Fibroblast of skin of right biceps (primary cell): ENCODE measurements at regions not wholly inside any gene's neighbourhood (a gene's known extent, or its start where the extent isn't known, plus 50 kb on each side); places are given as distances from the start of the nearest gene placed in this dataset.
"Not testable (repeated sequence)": the region's sequence is repeated elsewhere in the genome, so short reads cannot be mapped to it uniquely, and the experiment has no call there.

Experiments used
- DNase-seq: peaks from one replicate; pipeline ENCODE4 v3.0.0-alpha.2; 2013

GRCh38 chr9:30292026-30292425 is 2092.4 kb upstream of the ACO1 start:
- not testable (repeated sequence) for DNase-seq

GRCh38 chr9:30293231-30293630 is 2091.2 kb upstream of the ACO1 start:
- DNase-seq = no peak

- DNase-seq = no peak
These were observed 2085.2 kb upstream of the ACO1 start for GRCh38 chr9:30299126-30299780.

GRCh38 chr9:30301271-30301963 is 2083.0 kb upstream of the ACO1 start:
- no peak for DNase-seq

GRCh38 chr9:30310711-30311110 is 2073.7 kb upstream of the ACO1 start:
- DNase-seq = no peak

GRCh38 chr9:30329431-30329830 is 2055.0 kb upstream of the ACO1 start:
- DNase-seq = no peak

GRCh38 chr9:30348904-30349303 is 2035.5 kb upstream of the ACO1 start:
- no peak for DNase-seq

- DNase-seq = no peak
These were observed 2034.6 kb upstream of the ACO1 start for GRCh38 chr9:30349526-30350513.

- no peak for DNase-seq
These were observed 2028.2 kb upstream of the ACO1 start for GRCh38 chr9:30356221-30356620.

GRCh38 chr9:30362373-30362772 is 2022.1 kb upstream of the ACO1 start:
- no peak for DNase-seq

- DNase-seq = not testable (repeated sequence)
These were observed 2018.3 kb upstream of the ACO1 start for GRCh38 chr9:30366140-30366539.

GRCh38 chr9:30382271-30382670 is 2002.2 kb upstream of the ACO1 start:
- DNase-seq = no peak

GRCh38 chr9:30410273-30410672 is 1974.2 kb upstream of the ACO1 start:
- DNase-seq = no peak

GRCh38 chr9:30411571-30411970 is 1972.9 kb upstream of the ACO1 start:
- DNase-seq = no peak

GRCh38 chr9:30459156-30459555 is 1925.3 kb upstream of the ACO1 start:
- no peak for DNase-seq

GRCh38 chr9:30476826-30477225 is 1907.6 kb upstream of the ACO1 start:
- no peak for DNase-seq

- no peak for DNase-seq
These were observed 1905.8 kb upstream of the ACO1 start for GRCh38 chr9:30478684-30479083.

GRCh38 chr9:30482499-30482898 is 1901.9 kb upstream of the ACO1 start:
- DNase-seq = no peak

- no peak for DNase-seq
These were observed 1899.8 kb upstream of the ACO1 start for GRCh38 chr9:30484690-30485089.

GRCh38 chr9:30504502-30504905 is 1879.9 kb upstream of the ACO1 start:
- DNase-seq = peak; percentile 35

- no peak for DNase-seq
These were observed 1879.1 kb upstream of the ACO1 start for GRCh38 chr9:30505311-30505710.

GRCh38 chr9:30506749-30507148 is 1877.7 kb upstream of the ACO1 start:
- DNase-seq = no peak

GRCh38 chr9:30507166-30507565 is 1877.3 kb upstream of the ACO1 start:
- no peak for DNase-seq

GRCh38 chr9:30511666-30512065 is 1872.8 kb upstream of the ACO1 start:
- no peak for DNase-seq
